ENCODE measurements at regions not wholly inside any gene's neighbourhood (a gene's known extent, or its start where the extent isn't known, plus 50 kb on each side); places are given as distances from the start of the nearest gene placed in this dataset.

DNA sequence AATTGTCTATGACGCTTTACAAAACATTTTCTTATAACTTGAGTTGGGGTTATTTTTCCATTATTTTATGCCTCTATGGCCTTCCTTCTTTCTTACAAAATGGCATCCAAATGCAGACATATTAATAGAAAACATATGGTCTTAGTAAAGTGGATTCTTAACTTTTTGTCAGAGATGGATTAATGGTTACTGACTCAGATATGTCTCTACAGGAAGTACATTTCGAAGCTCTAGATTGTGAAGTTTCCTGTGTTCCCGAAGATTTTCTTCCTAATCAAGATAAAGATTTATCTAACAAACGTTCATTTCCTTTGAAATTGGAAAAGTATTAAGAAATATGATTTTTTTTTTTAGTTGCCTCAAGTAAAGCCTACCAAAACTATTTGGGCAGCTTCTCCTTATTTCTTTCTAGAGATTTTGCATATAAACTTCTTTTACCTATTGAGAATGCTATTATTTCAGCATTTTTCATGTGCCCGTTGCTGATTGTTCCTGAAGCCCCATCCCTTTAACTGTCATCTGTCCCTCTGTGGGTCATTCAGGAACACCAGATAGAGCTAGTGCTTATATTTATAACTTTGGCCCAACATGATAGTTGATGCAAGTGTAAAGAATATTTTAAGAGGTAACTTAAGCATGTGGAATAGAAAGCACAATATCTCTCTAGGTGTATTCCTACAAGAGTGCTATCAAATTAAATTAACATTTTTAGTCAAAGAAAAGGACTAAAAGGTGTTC lies 498.0 kb downstream of the CCDC85A start:
- no peak for TF ChIP-seq FOXP2 (optimal IDR thresholded peaks at IDR 0.05; ENCODE audit: control extremely low read depth, extremely low read length, insufficient read depth)
- TF ChIP-seq EZH2 (IDR thresholded peaks at IDR 0.05) = no peak
- TF ChIP-seq POLR2AphosphoS5 (IDR thresholded peaks at IDR 0.05; ENCODE audit: borderline replicate concordance, low read depth, low read length) = no peak
- DNase-seq (ENCODE audit: low read depth, low spot score) = no peak
- H3K4me3 ChIP-seq = no peak overlapping the region
- no peak overlapping the region for H3K27ac ChIP-seq
- H3K9ac ChIP-seq (ENCODE audit: insufficient read length) = no peak overlapping the region
- no peaks in the 10 kb centered on the region for H3K9me3 ChIP-seq (ENCODE audit: low read depth, low read length)
- H3K36me3 ChIP-seq (ENCODE audit: insufficient read depth, low read length) = no peaks in the 10 kb centered on the region

GRCh38 chr2:56682397-56682760 lies 498.6 kb downstream of the CCDC85A start:
- Histone ChIP-seq H3K27ac (no peak overlapping the region), H3K36me3 (ENCODE audit: insufficient read depth, low read length) (no peaks in the 10 kb centered on the region), H3K9ac (ENCODE audit: insufficient read length) (no peak overlapping the region), H3K9me3 (ENCODE audit: low read depth, low read length) (no peaks in the 10 kb centered on the region), H3K4me3 (no peak overlapping the region)
- no peak for DNase-seq (ENCODE audit: low read depth, low spot score)
- no peak for TF ChIP-seq FOXP2 (optimal IDR thresholded peaks at IDR 0.05; ENCODE audit: control extremely low read depth, extremely low read length, insufficient read depth)
- no peak for TF ChIP-seq EZH2 (IDR thresholded peaks at IDR 0.05)
- no peak for TF ChIP-seq POLR2AphosphoS5 (IDR thresholded peaks at IDR 0.05; ENCODE audit: borderline replicate concordance, low read depth, low read length)

DNA sequence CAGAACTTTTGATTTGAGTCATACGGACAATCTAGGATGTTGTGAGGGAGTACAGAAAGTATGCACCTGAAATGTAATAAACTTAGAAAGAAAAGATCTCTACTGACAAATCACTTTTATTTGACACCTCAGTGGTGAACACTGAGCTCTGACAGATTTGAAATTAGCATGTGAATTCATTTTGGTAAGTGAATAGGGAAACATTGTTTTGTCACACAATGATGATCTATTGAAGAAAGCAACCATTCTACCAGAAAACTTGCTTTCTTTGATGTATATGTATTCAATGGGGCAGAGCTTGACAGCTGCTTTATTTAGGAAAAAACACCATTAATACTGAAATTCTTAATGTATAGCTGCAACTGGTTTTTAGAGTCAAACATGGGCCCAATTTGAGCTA lies 500.5 kb downstream of the CCDC85A start:
- no peaks in the 10 kb centered on the region for H3K36me3 ChIP-seq (ENCODE audit: insufficient read depth, low read length)
- H3K9me3 ChIP-seq (ENCODE audit: low read depth, low read length) = no peaks in the 10 kb centered on the region
- H3K4me3 ChIP-seq = no peak overlapping the region
- no peak overlapping the region for H3K9ac ChIP-seq (ENCODE audit: insufficient read length)
- H3K27ac ChIP-seq = no peak overlapping the region
- no peak for DNase-seq (ENCODE audit: low read depth, low spot score)
- no peak for TF ChIP-seq FOXP2 (optimal IDR thresholded peaks at IDR 0.05; ENCODE audit: control extremely low read depth, extremely low read length, insufficient read depth)

- TF ChIP-seq EZH2 (IDR thresholded peaks at IDR 0.05) (no peak), POLR2AphosphoS5 (IDR thresholded peaks at IDR 0.05; ENCODE audit: borderline replicate concordance, low read depth, low read length) (no peak), FOXP2 (optimal IDR thresholded peaks at IDR 0.05; ENCODE audit: control extremely low read depth, extremely low read length, insufficient read depth) (no peak)
Measured at GRCh38 chr2:56685205-56685604, 501.4 kb downstream of the CCDC85A start.

DNA sequence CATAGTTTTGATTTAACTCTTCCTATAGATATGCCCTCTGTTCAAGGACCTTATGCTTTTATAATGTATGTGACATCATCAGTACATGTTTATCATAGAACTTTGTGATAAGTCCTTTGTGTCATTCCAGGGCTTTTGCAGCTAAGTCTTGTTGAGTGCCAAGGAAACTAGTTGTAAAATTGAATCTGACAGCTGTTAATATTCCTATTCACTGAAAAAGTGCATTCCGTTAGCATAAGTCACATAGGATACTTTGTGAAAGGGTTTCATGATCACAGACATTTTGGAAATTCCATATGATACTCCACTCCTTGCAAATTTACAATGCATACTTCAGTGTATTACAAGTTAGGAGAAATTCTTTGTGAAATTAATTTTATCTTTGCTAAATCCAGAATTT lies 503.4 kb downstream of the CCDC85A start:
- Histone ChIP-seq H3K27ac (no peak overlapping the region), H3K9ac (ENCODE audit: insufficient read length) (no peak overlapping the region), H3K9me3 (ENCODE audit: low read depth, low read length) (no peaks in the 10 kb centered on the region), H3K4me3 (no peak overlapping the region), H3K36me3 (ENCODE audit: insufficient read depth, low read length) (no peaks in the 10 kb centered on the region)
- TF ChIP-seq POLR2AphosphoS5 (IDR thresholded peaks at IDR 0.05; ENCODE audit: borderline replicate concordance, low read depth, low read length) (no peak), EZH2 (IDR thresholded peaks at IDR 0.05) (no peak)
- DNase-seq (ENCODE audit: low read depth, low spot score) = no peak

More at GRCh38 chr2:56685205-56685604, 501.4 kb downstream of the CCDC85A start:
- no peak for DNase-seq (ENCODE audit: low read depth, low spot score)
- Histone ChIP-seq H3K9ac (ENCODE audit: insufficient read length) (no peak overlapping the region), H3K36me3 (ENCODE audit: insufficient read depth, low read length) (no peaks in the 10 kb centered on the region), H3K9me3 (ENCODE audit: low read depth, low read length) (no peaks in the 10 kb centered on the region), H3K4me3 (no peak overlapping the region), H3K27ac (no peak overlapping the region)

GRCh38 chr2:56688661-56689060 lies 504.9 kb downstream of the CCDC85A start:
- no peak overlapping the region for H3K27ac ChIP-seq
- TF ChIP-seq FOXP2 (optimal IDR thresholded peaks at IDR 0.05; ENCODE audit: control extremely low read depth, extremely low read length, insufficient read depth) (no peak), EZH2 (IDR thresholded peaks at IDR 0.05) (no peak), POLR2AphosphoS5 (IDR thresholded peaks at IDR 0.05; ENCODE audit: borderline replicate concordance, low read depth, low read length) (no peak)
- DNase-seq (ENCODE audit: low read depth, low spot score) = no peak
- H3K4me3 ChIP-seq = no peak overlapping the region
- no peaks in the 10 kb centered on the region for H3K9me3 ChIP-seq (ENCODE audit: low read depth, low read length)
- H3K36me3 ChIP-seq (ENCODE audit: insufficient read depth, low read length) = no peaks in the 10 kb centered on the region
- H3K9ac ChIP-seq (ENCODE audit: insufficient read length) = no peak overlapping the region

DNA sequence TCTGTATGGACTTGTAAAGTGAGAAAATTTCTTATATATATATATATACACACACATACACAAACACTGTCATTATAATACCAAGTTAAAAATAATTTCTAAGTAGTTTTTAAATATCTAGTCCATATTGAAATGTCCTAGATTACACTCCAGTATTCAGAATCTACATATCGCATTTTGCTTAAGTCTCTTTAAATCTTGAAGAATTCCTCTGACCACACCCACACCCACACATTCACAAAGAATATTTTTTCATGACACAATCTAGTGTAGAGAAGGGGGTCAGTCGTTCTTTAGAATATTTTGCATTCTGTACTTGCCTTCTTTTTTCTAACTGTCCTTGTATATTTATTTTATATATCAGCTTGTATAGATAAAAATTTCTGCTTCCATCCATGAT lies 509.7 kb downstream of the CCDC85A start:
- Histone ChIP-seq H3K27ac (no peak overlapping the region), H3K36me3 (ENCODE audit: insufficient read depth, low read length) (no peaks in the 10 kb centered on the region), H3K4me3 (no peak overlapping the region), H3K9me3 (ENCODE audit: low read depth, low read length) (no peaks in the 10 kb centered on the region), H3K9ac (ENCODE audit: insufficient read length) (no peak overlapping the region)
- no peak for DNase-seq (ENCODE audit: low read depth, low spot score)
- no peak for TF ChIP-seq FOXP2 (optimal IDR thresholded peaks at IDR 0.05; ENCODE audit: control extremely low read depth, extremely low read length, insufficient read depth)
- TF ChIP-seq EZH2 (IDR thresholded peaks at IDR 0.05) = no peak
- TF ChIP-seq POLR2AphosphoS5 (IDR thresholded peaks at IDR 0.05; ENCODE audit: borderline replicate concordance, low read depth, low read length) = no peak

- Histone ChIP-seq H3K9me3 (ENCODE audit: low read depth, low read length) (no peaks in the 10 kb centered on the region), H3K27ac (no peak overlapping the region), H3K9ac (ENCODE audit: insufficient read length) (no peak overlapping the region), H3K36me3 (ENCODE audit: insufficient read depth, low read length) (no peaks in the 10 kb centered on the region), H3K4me3 (no peak overlapping the region)
- no peak for DNase-seq (ENCODE audit: low read depth, low spot score)
- no peak for TF ChIP-seq EZH2 (IDR thresholded peaks at IDR 0.05)
- TF ChIP-seq POLR2AphosphoS5 (IDR thresholded peaks at IDR 0.05; ENCODE audit: borderline replicate concordance, low read depth, low read length) = no peak
- no peak for TF ChIP-seq FOXP2 (optimal IDR thresholded peaks at IDR 0.05; ENCODE audit: control extremely low read depth, extremely low read length, insufficient read depth)
Measured at GRCh38 chr2:56703001-56703400, 519.2 kb downstream of the CCDC85A start.

DNA sequence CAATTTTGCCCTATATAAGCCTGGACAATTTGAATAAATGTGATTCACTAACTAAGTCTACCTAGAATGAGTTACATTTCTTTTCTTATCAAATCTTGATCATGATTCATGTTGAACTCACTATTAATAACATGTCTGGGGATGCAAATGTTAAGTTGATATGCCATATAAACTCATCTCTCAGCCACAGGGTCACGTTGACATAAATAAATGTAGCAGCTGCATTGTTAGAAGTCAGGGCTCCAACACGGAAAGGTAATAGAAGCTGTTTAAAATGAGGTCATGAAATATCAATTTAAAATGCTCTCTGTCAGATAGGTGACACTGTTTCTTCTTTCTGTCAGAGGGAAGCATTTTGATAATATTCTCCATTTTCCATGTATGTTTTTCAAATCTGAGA lies 521.9 kb downstream of the CCDC85A start:
- Histone ChIP-seq H3K9me3 (ENCODE audit: low read depth, low read length) (no peaks in the 10 kb centered on the region), H3K27ac (no peak overlapping the region)
- TF ChIP-seq FOXP2 (optimal IDR thresholded peaks at IDR 0.05; ENCODE audit: control extremely low read depth, extremely low read length, insufficient read depth) = no peak
- no peak for TF ChIP-seq POLR2AphosphoS5 (IDR thresholded peaks at IDR 0.05; ENCODE audit: borderline replicate concordance, low read depth, low read length)
- no peak for TF ChIP-seq EZH2 (IDR thresholded peaks at IDR 0.05)

More for the DNA sequence above, 521.9 kb downstream of the CCDC85A start:
- Histone ChIP-seq H3K36me3 (ENCODE audit: insufficient read depth, low read length) (no peaks in the 10 kb centered on the region), H3K4me3 (no peak overlapping the region), H3K9ac (ENCODE audit: insufficient read length) (no peak overlapping the region)
- DNase-seq (ENCODE audit: low read depth, low spot score) = no peak
